HG02759 (cell line): ENCODE measurements at regions not wholly inside any gene's neighbourhood (a gene's known extent, or its start where the extent isn't known, plus 50 kb on each side); places are given as distances from the start of the nearest gene placed in this dataset.

Experiments used
- ATAC-seq: cut with Tn5 transposase; IDR thresholded peaks from one replicate; pipeline ENCODE4 v1.9.1; 2021; ENCODE audit warnings: mild to moderate bottlenecking, moderate library complexity; ENCODE audit not compliant: unreplicated experiment

DNA sequence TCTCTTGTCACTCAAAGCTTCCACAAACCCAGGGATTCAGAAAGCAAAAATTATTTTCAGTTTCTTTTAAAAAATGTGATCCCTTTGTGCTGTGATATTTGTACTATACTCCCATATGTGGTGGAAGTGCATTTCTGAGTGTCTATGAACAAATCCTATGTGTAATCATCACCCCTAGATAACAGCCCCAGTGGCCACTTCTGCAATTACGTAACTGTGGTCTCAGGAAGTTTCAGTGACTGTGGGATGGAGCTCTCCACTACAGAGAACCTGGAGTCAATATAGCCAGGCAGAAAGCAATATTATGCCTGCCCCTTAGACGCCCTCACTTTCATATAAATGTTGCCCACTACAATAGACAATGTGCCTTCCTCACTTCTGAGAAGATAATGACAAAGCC, 1101.7 kb upstream of the GHITM start:
- no peak for ATAC-seq

DNA sequence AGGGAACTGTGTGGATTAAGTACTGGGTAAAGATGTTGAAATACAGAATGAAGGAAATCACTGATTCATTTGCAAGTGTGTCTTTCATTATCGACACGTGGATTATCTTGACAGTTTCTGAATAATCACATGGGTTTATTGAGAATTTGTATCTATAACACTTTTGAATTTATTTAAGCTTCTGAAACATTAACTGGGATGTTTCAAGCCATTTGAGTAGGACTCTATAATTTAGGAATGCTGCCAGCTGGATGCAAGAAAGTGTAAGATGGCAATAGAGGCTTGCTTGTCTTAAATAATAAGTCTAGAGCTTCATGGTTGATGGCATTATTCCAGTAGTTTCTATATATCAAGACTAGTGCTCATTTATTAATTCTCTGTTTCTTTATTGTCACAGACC, 1100.7 kb upstream of the GHITM start:
- no peak for ATAC-seq

GRCh38 chr10:83045731-83046130, 1093.6 kb upstream of the GHITM start:
- ATAC-seq: no peak

DNA sequence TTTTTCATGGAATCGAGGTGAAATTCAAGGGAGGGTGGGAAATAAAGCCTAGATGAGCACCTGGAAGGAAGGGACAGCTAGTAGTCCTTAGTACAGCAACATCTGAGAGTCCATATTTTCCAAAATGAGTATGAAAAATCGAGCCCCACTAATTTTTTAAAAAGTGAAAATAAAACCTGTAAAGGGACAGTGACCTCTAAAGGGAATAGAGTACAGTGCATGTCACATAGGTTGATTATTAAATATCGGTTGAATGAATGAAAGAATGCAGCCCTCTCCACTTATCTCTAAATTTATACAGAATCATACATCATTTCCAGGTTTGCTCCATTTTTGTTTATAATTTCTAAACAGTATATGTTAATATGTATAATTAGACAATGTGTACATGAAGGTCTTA, 1088.5 kb upstream of the GHITM start:
- no peak for ATAC-seq

GRCh38 chr10:83062871-83063270, 1076.4 kb upstream of the GHITM start:
- no peak for ATAC-seq

GRCh38 chr10:83073472-83073871, 1065.8 kb upstream of the GHITM start:
- ATAC-seq: no peak

DNA sequence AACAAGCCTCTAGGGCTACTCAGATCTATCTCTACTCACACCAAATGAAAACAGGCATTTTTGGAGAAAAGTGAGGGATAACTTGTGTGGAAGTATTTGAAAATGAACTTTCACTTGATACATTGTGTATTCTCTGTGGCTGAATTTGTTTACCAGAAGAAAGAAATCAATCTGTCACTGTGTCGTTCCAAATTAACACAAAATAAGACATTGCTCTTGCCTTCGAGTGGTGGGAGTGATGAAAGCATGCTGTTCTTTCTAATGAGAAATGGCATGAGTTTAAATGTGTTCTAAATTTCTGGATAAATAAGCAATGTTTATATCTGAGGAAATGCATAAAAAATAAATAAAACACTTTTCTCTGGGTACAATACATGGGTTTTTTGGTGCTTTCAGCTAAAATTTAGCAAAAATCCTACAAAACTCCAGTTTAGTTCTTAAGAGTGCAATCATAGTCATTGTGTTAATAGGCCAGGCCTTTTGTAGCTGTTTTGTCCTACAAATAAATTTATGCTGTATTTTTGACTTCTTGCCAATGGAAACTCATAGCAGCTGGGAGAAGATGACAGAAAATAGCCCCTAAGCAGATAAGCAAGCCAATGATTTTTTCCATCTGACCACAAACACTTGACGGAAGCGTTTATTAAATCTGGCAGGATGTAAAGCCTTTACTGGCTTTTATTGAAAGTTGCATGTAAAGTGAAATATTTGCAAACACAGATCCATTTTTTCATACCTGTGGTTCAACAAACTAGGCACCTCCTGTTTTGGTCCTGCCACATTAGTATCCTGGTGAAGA, 1064.1 kb upstream of the GHITM start:
- ATAC-seq: no peak

GRCh38 chr10:83075815-83076355, 1063.4 kb upstream of the GHITM start:
- ATAC-seq: no peak

DNA sequence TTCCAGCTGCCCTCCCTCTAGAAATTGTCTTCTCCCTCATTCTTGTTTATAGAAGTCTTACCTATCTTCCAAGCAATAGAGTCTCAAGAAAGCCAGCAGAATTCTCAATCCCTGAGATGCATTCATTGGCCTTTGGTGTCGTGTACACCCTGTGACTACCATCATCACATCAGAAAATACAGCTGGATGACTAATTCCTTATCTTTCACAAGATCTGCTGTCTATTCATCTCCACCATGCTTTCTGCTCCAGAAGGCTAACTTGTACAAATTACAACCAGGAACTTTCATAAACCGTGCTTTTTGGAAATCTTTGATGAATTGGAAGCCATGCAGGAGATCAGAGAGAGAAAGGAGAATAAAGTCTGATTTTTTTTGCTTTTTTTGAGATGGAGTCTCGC, 1062.9 kb upstream of the GHITM start:
- no peak for ATAC-seq

- no peak for ATAC-seq
Measured at GRCh38 chr10:83078160-83078559, 1061.1 kb upstream of the GHITM start.

- ATAC-seq: no peak
Measured at GRCh38 chr10:83078645-83079044, 1060.7 kb upstream of the GHITM start.

GRCh38 chr10:83083831-83084230, 1055.5 kb upstream of the GHITM start:
- no peak for ATAC-seq

DNA sequence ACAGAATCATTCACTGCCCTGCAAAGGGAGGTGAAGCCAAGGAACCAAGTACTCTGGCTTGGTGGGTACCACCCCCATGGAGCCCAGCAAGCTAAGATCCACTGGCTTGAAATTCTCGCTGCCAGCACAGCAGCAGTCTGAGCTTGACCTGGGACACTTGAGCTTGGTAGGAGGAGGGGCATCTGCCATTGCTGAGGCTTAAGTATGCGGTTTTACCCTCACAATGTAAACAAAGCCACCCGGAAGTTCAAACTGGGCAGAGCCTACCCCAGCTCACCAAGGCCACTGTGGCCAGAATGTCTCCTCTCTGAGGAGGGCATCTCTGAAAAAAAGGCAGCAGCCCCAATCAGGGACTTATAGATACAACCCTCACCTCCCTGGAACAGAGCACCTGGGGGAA, 1050.0 kb upstream of the GHITM start:
- ATAC-seq: no peak

DNA sequence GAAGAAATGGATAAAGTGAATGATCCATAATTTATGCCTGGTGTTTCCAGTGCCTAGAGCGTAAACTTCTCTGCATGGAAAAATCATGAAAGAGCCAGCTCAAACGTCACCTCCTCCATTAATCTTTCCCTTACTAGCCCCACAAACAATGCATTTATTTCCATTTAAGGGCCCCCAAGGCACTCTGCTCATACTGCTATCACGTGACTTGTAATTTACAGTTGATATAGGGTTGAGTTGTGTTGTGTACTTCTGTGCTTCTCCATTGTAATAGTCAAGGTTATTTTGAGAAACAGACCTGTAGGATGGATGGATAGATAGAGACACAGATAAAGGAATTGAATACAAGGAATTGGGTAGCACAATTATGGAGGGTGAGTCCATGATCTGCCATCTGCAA, 1034.7 kb upstream of the GHITM start:
- no peak for ATAC-seq

DNA sequence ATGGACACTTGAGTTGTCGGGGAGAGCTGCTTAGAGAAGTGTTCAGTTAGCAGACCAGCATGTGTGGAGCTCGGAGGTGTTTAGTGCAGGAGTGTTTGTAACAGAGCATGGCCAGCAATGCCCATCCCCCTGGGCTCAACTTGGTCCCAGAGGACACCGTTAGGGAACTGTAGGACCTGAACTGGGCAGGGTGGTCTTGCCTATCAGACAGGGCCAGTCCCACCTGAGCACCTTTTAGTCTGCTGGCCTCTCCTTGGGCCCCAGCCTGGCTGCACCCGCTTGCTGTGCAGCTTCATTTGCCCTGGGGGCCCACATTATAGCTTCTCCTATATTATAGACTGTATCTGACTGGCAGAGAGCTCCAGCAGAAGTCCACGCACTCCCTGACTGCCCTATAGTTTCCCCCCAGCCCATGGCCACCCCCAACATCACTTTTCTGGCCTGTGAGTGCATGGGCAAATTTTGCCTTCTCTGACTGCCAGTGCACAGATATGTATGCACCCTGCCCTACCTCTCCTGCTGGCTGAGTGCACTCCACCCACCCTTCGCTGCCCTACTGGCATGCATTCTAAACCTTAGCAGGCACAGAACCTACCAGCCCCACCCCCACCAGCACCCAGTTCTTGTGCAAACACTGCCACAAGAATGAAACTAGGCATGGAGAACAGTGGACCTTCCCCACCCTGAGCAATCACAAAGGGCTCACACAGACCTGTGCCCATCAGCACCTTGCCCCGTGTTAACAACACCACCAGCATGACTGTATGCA, 1030.6 kb upstream of the GHITM start:
- no peak for ATAC-seq

DNA sequence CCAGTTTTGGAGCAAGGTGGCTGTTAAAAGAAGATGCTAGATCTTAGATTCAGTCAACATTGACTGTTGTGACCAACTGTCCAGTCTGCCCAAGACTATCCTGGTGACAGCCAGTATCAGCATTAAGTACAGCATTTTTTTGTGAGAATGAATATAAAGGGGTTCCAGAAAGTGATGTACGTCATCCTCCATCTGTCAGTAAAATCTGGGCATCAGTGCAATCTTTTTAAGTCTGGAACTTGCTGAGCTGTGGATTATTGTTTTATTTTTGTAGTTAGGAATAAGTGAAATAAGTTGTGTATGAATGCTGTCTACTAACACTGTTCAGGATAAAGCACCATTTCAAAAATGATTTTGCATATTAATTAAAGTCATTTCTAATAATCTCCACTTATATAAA, 1020.0 kb upstream of the GHITM start:
- no peak for ATAC-seq

- no peak for ATAC-seq
Measured at GRCh38 chr10:83122336-83122735, 1017.0 kb upstream of the GHITM start.

GRCh38 chr10:83127942-83128575, 1011.2 kb upstream of the GHITM start:
- ATAC-seq: no peak

- ATAC-seq: no peak
Measured at GRCh38 chr10:83140811-83141210, 998.5 kb upstream of the GHITM start.

GRCh38 chr10:83142074-83142563, 997.2 kb upstream of the GHITM start:
- no peak for ATAC-seq

GRCh38 chr10:83144461-83144860, 994.8 kb upstream of the GHITM start:
- no peak for ATAC-seq
